ENCODE measurements at regions not wholly inside any gene's neighbourhood (a gene's known extent, or its start where the extent isn't known, plus 50 kb on each side); places are given as distances from the start of the nearest gene placed in this dataset.
"Not testable (repeated sequence)": the region's sequence is repeated elsewhere in the genome, so short reads cannot be mapped to it uniquely, and the experiment has no call there.

- DNase-seq (ENCODE audit: low spot score, unreplicated experiment), result no peak
- Mint-ChIP-seq H3K36me3 (ENCODE audit: insufficient read depth) (no peaks in the 10 kb centered on the region), H3K27ac (peak overlapping the region; percentile 58), H3K27me3 (peaks cover 5% of the 10 kb centered on the region), H3K9me3 (ENCODE audit: low read depth) (no peaks in the 10 kb centered on the region), H3K4me3 (ENCODE audit: low read depth) (no peak overlapping the region), H3K4me1 (ENCODE audit: low read depth) (no peaks in the 10 kb centered on the region)
- TF ChIP-seq CTCF (IDR thresholded peaks at IDR 0.05; ENCODE audit: unreplicated experiment), result no peak
Observed at GRCh38 chr10:34941471-34942357, 126.6 kb upstream of the PARD3 start.

- Mint-ChIP-seq H3K4me3 (ENCODE audit: low read depth) (no peak overlapping the region), H3K4me1 (ENCODE audit: low read depth) (no peaks in the 10 kb centered on the region), H3K27ac (no peak overlapping the region), H3K9me3 (ENCODE audit: low read depth) (no peaks in the 10 kb centered on the region), H3K36me3 (ENCODE audit: insufficient read depth) (no peaks in the 10 kb centered on the region), H3K27me3 (peaks cover 5% of the 10 kb centered on the region)
- no peak for DNase-seq (ENCODE audit: low spot score, unreplicated experiment)
- no peak for TF ChIP-seq CTCF (IDR thresholded peaks at IDR 0.05; ENCODE audit: unreplicated experiment)
Observed at GRCh38 chr10:34940436-34940835, 125.3 kb upstream of the PARD3 start.

GRCh38 chr10:34938399-34938670 is 123.2 kb upstream of the PARD3 start:
- Mint-ChIP-seq H3K27ac (no peak overlapping the region), H3K4me3 (ENCODE audit: low read depth) (no peak overlapping the region), H3K9me3 (ENCODE audit: low read depth) (no peaks in the 10 kb centered on the region), H3K36me3 (ENCODE audit: insufficient read depth) (no peaks in the 10 kb centered on the region), H3K4me1 (ENCODE audit: low read depth) (no peaks in the 10 kb centered on the region), H3K27me3 (peaks cover 4% of the 10 kb centered on the region)
- no peak for DNase-seq (ENCODE audit: low spot score, unreplicated experiment)
- TF ChIP-seq CTCF (IDR thresholded peaks at IDR 0.05; ENCODE audit: unreplicated experiment), result no peak

- H3K4me1 Mint-ChIP-seq (ENCODE audit: low read depth); H3K9me3 Mint-ChIP-seq (ENCODE audit: low read depth); H3K4me3 Mint-ChIP-seq (ENCODE audit: low read depth); H3K27ac Mint-ChIP-seq; H3K36me3 Mint-ChIP-seq (ENCODE audit: insufficient read depth); DNase-seq (ENCODE audit: low spot score, unreplicated experiment); H3K27me3 Mint-ChIP-seq: not testable (repeated sequence)
- peak; percentile 42 for TF ChIP-seq CTCF (IDR thresholded peaks at IDR 0.05; ENCODE audit: unreplicated experiment)
Observed at GRCh38 chr10:34937643-34938398, 122.7 kb upstream of the PARD3 start.

- Mint-ChIP-seq H3K4me3 (ENCODE audit: low read depth) (no peak overlapping the region), H3K27me3 (no peaks in the 10 kb centered on the region), H3K27ac (no peak overlapping the region), H3K36me3 (ENCODE audit: insufficient read depth) (no peaks in the 10 kb centered on the region), H3K9me3 (ENCODE audit: low read depth) (no peaks in the 10 kb centered on the region), H3K4me1 (ENCODE audit: low read depth) (no peaks in the 10 kb centered on the region)
- DNase-seq (ENCODE audit: low spot score, unreplicated experiment), result no peak
- no peak for TF ChIP-seq CTCF (IDR thresholded peaks at IDR 0.05; ENCODE audit: unreplicated experiment)
Observed at GRCh38 chr10:34936061-34936460, 121.0 kb upstream of the PARD3 start.
